Lower leg skin (tissue), 3 donors: ENCODE measurements at regions not wholly inside any gene's neighbourhood (a gene's known extent, or its start where the extent isn't known, plus 50 kb on each side); places are given as distances from the start of the nearest gene placed in this dataset.

ENCODE experiments used
- POLR2A ChIP-seq, 2 donors: fragments of 450-650 bp; IDR thresholded peaks; one replicate each; pipeline ENCODE4 v1.6.1; 2016 to 2017; ENCODE audit warnings: antibody characterized with exemption in 2 of 2, mild to moderate bottlenecking in 1 of 2, moderate library complexity in 1 of 2
- TF ChIP-seq, protein P1 (sequence below), 3 donors: fragments of 450-650 bp; IDR thresholded peaks; one replicate each; pipeline ENCODE4 v1.5.1; 2016; ENCODE audit warnings: antibody characterized with exemption in 3 of 3, mild to moderate bottlenecking in 3 of 3, moderate library complexity in 2 of 3

DNA sequence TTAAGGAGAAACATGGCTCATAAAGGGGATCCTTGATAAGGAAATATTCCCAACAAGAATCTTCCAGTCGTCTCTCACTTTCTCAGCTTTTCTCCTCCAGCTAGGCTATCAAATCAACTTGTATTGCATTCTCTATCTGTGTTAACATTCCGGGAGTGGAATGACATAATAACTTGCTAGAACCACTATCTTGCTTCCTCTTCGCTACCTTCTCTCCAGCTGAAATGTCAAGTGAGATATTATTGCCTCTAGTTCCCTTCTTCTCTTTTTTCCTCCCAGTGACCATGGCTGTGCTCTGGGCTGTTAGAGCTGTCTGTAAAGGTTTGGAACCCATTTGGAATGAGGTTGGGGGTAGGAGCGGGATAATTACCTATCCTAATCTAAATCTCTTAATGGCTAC is 1329.5 kb upstream of the WWC1 start:
- TF ChIP-seq, protein P1, sequence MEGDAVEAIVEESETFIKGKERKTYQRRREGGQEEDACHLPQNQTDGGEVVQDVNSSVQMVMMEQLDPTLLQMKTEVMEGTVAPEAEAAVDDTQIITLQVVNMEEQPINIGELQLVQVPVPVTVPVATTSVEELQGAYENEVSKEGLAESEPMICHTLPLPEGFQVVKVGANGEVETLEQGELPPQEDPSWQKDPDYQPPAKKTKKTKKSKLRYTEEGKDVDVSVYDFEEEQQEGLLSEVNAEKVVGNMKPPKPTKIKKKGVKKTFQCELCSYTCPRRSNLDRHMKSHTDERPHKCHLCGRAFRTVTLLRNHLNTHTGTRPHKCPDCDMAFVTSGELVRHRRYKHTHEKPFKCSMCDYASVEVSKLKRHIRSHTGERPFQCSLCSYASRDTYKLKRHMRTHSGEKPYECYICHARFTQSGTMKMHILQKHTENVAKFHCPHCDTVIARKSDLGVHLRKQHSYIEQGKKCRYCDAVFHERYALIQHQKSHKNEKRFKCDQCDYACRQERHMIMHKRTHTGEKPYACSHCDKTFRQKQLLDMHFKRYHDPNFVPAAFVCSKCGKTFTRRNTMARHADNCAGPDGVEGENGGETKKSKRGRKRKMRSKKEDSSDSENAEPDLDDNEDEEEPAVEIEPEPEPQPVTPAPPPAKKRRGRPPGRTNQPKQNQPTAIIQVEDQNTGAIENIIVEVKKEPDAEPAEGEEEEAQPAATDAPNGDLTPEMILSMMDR (IDR thresholded peaks at IDR 0.05) = no peak
- no peak for TF ChIP-seq POLR2A (IDR thresholded peaks at IDR 0.05)
